ENCODE measurements at regions not wholly inside any gene's neighbourhood (a gene's known extent, or its start where the extent isn't known, plus 50 kb on each side); places are given as distances from the start of the nearest gene placed in this dataset.

- TF ChIP-seq POLR2A (IDR thresholded peaks at IDR 0.05) (no peak), POLR2AphosphoS5 (IDR thresholded peaks at IDR 0.05) (no peak)
- TF ChIP-seq, protein P1, sequence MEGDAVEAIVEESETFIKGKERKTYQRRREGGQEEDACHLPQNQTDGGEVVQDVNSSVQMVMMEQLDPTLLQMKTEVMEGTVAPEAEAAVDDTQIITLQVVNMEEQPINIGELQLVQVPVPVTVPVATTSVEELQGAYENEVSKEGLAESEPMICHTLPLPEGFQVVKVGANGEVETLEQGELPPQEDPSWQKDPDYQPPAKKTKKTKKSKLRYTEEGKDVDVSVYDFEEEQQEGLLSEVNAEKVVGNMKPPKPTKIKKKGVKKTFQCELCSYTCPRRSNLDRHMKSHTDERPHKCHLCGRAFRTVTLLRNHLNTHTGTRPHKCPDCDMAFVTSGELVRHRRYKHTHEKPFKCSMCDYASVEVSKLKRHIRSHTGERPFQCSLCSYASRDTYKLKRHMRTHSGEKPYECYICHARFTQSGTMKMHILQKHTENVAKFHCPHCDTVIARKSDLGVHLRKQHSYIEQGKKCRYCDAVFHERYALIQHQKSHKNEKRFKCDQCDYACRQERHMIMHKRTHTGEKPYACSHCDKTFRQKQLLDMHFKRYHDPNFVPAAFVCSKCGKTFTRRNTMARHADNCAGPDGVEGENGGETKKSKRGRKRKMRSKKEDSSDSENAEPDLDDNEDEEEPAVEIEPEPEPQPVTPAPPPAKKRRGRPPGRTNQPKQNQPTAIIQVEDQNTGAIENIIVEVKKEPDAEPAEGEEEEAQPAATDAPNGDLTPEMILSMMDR (IDR thresholded peaks at IDR 0.05 in 8 of 11, conservative IDR thresholded peaks at IDR 0.05 in 3 of 11), result no peak
Measured at GRCh38 chr5:85132269-85132668, 747.6 kb upstream of the EDIL3 start.
